Endothelial cell of umbilical vein (primary cell): ENCODE measurements at regions not wholly inside any gene's neighbourhood (a gene's known extent, or its start where the extent isn't known, plus 50 kb on each side); places are given as distances from the start of the nearest gene placed in this dataset.

Experiments used
- EZH2 ChIP-seq: IDR thresholded peaks from 2 replicates; pipeline ENCODE4 v1.6.1; 2012; ENCODE audit warnings: borderline replicate concordance, low read depth, mild to moderate bottlenecking, moderate library complexity, low read length, inconsistent platforms; ENCODE audit not compliant: severe bottlenecking
- TF ChIP-seq, protein P1 (sequence below), 2 donors: IDR thresholded peaks; 1 replicate in 1 of 2; 2 replicates in 1 of 2; pipeline ENCODE4 v1.5.1; 2011; ENCODE audit warnings: low read length in 2 of 2, mild to moderate bottlenecking in 2 of 2, moderate library complexity in 2 of 2, control low read depth in 1 of 2, inconsistent platforms in 1 of 2, low read depth in 1 of 2; ENCODE audit not compliant: insufficient read depth in 1 of 2; ENCODE audit errors: extremely low read depth in 1 of 2

DNA sequence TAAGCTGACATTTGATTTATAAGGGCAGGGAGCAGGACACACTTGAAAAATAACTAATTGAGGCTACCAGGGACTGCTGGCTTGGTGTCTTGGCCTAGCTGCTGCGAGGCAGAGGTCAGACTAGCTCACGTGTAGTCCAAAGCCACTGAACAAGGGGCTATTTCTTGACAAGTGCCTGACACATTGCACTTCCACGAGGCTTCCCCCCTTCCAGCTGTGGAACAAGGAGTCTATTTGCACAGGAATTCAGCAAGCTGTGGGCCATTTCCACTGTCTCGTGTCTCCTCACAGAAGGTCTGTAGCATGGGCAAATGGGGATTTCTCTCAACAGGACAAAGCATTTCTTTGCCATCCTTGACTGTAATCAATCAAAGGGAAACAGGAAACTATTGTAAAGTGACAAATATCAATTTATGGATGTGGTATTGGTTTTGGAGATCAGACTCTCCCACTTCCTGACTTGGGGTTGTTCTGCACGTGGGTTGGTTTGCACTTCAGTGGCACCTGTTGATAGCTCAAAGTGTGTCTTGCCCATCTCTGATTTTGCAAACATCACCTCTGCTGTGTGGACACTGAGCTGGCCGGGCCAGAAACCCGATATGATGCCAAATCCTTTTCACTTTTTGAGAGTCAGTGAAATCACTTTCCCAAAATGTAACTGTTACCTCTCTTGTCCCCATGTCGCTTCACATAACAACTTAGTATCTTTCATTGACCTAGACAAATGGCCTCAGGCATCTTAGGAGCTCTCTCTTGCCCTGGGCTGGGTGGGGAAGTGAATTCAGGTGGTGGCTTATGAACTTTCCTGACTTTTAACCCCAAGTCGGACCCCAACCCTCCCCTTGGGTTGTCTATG, 107.4 kb upstream of the MAMLD1 start:
- TF ChIP-seq, protein P1, sequence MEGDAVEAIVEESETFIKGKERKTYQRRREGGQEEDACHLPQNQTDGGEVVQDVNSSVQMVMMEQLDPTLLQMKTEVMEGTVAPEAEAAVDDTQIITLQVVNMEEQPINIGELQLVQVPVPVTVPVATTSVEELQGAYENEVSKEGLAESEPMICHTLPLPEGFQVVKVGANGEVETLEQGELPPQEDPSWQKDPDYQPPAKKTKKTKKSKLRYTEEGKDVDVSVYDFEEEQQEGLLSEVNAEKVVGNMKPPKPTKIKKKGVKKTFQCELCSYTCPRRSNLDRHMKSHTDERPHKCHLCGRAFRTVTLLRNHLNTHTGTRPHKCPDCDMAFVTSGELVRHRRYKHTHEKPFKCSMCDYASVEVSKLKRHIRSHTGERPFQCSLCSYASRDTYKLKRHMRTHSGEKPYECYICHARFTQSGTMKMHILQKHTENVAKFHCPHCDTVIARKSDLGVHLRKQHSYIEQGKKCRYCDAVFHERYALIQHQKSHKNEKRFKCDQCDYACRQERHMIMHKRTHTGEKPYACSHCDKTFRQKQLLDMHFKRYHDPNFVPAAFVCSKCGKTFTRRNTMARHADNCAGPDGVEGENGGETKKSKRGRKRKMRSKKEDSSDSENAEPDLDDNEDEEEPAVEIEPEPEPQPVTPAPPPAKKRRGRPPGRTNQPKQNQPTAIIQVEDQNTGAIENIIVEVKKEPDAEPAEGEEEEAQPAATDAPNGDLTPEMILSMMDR (IDR thresholded peaks at IDR 0.05; ENCODE audit: extremely low read depth in 1 of 2, insufficient read depth in 1 of 2, low read depth in 1 of 2, low read length in 2 of 2): no peak
- no peak for TF ChIP-seq EZH2
